Activated T-cell treated with anti-CD3 and anti-CD28 coated beads, Interleukin-2, amount 50 U/mL, for 4 hours (primary cell): ENCODE measurements at regions not wholly inside any gene's neighbourhood (a gene's known extent, or its start where the extent isn't known, plus 50 kb on each side); places are given as distances from the start of the nearest gene placed in this dataset.

Experiments used
- ATAC-seq, 2 donors: fragments of 200-7000 bp; cut with Tn5 transposase; one replicate each; pipeline ENCODE4 v1.10.0; 2021
- DNase-seq: peaks from one replicate; pipeline ENCODE4 v3.0.0-alpha.2; 2020
- H3K27me3 Mint-ChIP-seq: one replicate; pipeline ENCODE4 v1.8.0; 2021; ENCODE audit warnings: low read depth, mixed read lengths
- H3K36me3 Mint-ChIP-seq: one replicate; pipeline ENCODE4 v1.8.0; 2022; ENCODE audit warnings: mixed read lengths; ENCODE audit not compliant: insufficient read depth
- H3K4me1 Mint-ChIP-seq: one replicate; pipeline ENCODE4 v1.8.0; 2021; ENCODE audit warnings: low read depth, mixed read lengths
- H3K4me3 Mint-ChIP-seq: one replicate; pipeline ENCODE4 v1.8.0; 2021; ENCODE audit warnings: mild to moderate bottlenecking, moderate library complexity, mixed read lengths
- H3K9me3 Mint-ChIP-seq: one replicate; pipeline ENCODE4 v1.8.0; 2021; ENCODE audit warnings: mixed read lengths

DNA sequence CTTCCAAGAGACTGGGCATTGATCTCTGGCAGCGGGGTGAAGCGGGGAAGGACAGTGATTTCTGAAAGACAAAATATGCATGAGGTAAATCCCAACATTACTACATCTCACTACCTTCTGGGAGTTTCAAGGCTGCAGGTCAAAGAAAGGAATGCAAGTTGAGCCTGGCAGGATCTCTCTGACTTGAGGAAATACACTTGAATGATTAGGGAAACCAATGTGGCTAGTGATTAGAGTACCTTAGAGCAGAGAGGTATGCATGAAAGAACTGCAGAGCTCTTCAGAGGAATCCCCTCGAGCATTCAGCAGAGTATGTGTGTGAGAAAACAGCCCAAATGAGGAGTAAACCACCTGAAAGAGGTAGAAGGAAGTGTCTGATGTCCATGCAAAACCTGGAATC is 2874.1 kb upstream of the PCDH20 start:
- H3K4me3 Mint-ChIP-seq: no peak overlapping the region
- DNase-seq (no peak), ATAC-seq (no peak)
- H3K36me3 Mint-ChIP-seq: no peaks in the 10 kb centered on the region
- peaks cover 28% of the 10 kb centered on the region for H3K9me3 Mint-ChIP-seq
- no peaks in the 10 kb centered on the region for H3K4me1 Mint-ChIP-seq
- H3K27me3 Mint-ChIP-seq: no peaks in the 10 kb centered on the region

GRCh38 chr13:64283926-64284325 is 2868.3 kb upstream of the PCDH20 start:
- DNase-seq: no peak
- H3K9me3 Mint-ChIP-seq: peaks cover 25% of the 10 kb centered on the region
- no peaks in the 10 kb centered on the region for H3K27me3 Mint-ChIP-seq
- no peaks in the 10 kb centered on the region for H3K4me1 Mint-ChIP-seq
- ATAC-seq: no peak
- no peak overlapping the region for H3K4me3 Mint-ChIP-seq
- H3K36me3 Mint-ChIP-seq: no peaks in the 10 kb centered on the region

DNA sequence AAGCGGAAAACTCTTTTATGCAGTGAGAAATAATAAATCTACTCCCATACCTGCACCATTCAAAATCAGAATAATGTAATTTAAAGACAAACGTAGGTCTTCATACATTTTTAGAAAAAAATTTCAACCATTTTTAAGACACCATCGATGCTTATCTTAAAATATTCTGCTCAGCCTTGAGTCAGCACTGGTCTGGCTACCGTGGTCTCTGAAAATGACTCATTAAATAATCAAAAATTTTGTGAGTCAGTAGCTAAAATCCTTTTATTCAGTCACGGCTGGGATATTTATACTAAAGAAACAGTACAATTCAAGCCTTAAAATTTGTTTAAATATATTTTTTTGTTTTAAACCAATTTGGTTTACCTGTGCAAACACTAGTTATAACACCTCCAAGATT is 2862.8 kb upstream of the PCDH20 start:
- H3K4me1 Mint-ChIP-seq: no peaks in the 10 kb centered on the region
- no peaks in the 10 kb centered on the region for H3K36me3 Mint-ChIP-seq
- DNase-seq (no peak), ATAC-seq (no peak)
- no peaks in the 10 kb centered on the region for H3K27me3 Mint-ChIP-seq
- no peak overlapping the region for H3K4me3 Mint-ChIP-seq
- H3K9me3 Mint-ChIP-seq: peaks cover 10% of the 10 kb centered on the region

GRCh38 chr13:64277097-64277496 is 2861.4 kb upstream of the PCDH20 start:
- H3K4me3 Mint-ChIP-seq: no peak overlapping the region
- ATAC-seq (no peak), DNase-seq (no peak)
- no peaks in the 10 kb centered on the region for H3K36me3 Mint-ChIP-seq
- H3K9me3 Mint-ChIP-seq: peaks cover 9% of the 10 kb centered on the region
- no peaks in the 10 kb centered on the region for H3K27me3 Mint-ChIP-seq
- H3K4me1 Mint-ChIP-seq: no peaks in the 10 kb centered on the region

DNA sequence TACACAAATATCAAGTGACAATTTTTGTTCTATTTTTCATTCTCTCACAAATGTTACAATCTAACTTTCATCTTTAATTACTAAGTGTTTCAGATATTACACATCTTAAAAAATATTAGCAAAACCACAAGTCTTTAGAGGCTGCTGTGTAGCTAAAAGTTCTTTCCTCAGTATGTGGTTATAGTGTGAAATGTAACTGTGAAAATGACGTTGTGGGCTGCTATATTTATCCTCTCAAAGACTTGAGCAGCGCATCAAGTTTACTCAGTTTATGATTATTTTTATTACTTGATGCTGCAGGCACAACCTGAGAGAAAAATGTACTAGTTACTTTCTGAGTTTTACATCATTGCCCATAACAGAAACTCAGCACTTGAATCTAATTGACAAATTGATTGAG is 2860.6 kb upstream of the PCDH20 start:
- ATAC-seq (no peak), DNase-seq (no peak)
- Mint-ChIP-seq H3K9me3 (peaks cover 9% of the 10 kb centered on the region), H3K4me1 (no peaks in the 10 kb centered on the region), H3K4me3 (no peak overlapping the region), H3K27me3 (no peaks in the 10 kb centered on the region), H3K36me3 (no peaks in the 10 kb centered on the region)

DNA sequence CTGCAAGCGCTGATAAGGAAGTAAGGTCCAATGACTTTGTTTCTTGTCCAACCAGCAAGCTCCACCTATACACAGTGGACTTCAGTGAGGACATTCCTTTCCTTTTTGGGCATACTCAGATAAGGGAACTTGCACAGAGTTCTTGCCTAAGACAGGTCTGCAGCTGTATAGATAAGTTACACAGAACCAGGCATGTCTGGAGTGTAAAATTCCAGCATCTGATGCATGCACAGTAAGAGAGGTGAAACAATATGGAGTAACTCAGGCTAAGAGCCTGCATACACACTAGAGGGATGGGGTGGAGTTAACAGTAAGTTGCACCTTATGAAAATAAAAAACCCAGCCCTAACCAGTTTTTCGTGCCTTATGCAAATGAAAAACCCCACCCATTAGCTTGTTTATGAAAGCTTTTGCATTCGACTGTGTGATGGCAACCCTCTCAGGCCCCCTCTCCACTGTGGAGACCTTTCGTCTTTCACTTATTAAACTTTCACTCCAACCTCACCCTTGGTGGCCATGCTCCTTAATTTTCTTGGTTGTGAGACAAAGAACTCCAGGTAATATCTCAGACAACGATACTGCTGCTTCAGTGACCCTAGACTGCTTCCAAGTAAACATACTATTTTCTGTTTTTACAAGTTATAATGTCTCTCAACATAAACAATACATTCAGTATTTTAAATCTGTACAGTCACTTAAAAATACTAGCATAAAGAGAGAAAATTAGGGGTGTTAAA is 2859.0 kb upstream of the PCDH20 start:
- DNase-seq (no peak), ATAC-seq (no peak)
- no peaks in the 10 kb centered on the region for H3K36me3 Mint-ChIP-seq
- H3K4me1 Mint-ChIP-seq: no peaks in the 10 kb centered on the region
- H3K4me3 Mint-ChIP-seq: no peak overlapping the region
- no peaks in the 10 kb centered on the region for H3K27me3 Mint-ChIP-seq
- no peaks in the 10 kb centered on the region for H3K9me3 Mint-ChIP-seq

DNA sequence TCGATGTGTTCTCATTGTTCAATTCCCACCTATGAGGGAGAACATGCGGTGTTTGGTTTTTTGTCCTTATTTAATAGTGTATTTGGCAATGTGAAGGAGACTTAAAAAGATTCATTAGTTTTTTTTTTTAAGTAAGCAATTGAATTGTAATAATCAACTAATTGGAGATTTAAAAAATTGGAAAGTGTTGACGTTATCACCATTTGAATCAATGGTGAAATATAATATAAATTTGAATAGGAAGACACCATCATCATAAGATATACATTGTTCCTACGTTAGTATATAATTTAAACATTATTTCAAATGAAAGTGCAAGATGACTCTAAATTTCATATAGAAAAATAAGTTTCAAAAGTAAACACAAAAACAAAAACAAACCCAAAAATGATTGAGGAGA is 2858.1 kb upstream of the PCDH20 start:
- ATAC-seq (no peak), DNase-seq (no peak)
- H3K36me3 Mint-ChIP-seq: no peaks in the 10 kb centered on the region
- H3K27me3 Mint-ChIP-seq: no peaks in the 10 kb centered on the region
- H3K4me1 Mint-ChIP-seq: no peaks in the 10 kb centered on the region
- no peaks in the 10 kb centered on the region for H3K9me3 Mint-ChIP-seq
- no peak overlapping the region for H3K4me3 Mint-ChIP-seq

DNA sequence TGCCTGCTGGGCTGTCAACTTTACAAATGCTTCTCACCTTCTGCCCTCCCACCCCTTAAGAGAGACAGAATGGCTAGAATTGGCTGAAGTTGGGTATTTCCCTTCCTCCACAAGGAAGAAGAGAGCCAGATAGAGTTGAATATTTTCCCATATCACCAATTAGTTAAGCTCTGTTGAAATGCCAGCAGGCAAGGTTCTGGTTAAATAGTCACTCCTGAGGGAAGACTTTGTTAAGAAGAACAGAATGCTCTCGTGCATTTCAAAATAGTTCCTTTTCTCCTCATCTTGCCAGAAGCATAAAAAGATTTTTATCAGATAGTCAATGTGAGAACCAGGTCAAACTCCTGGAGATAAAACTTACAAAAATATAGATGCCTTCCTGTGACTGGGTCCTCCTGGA is 2857.0 kb upstream of the PCDH20 start:
- H3K4me1 Mint-ChIP-seq: no peaks in the 10 kb centered on the region
- no peak for ATAC-seq
- no peaks in the 10 kb centered on the region for H3K36me3 Mint-ChIP-seq
- H3K4me3 Mint-ChIP-seq: no peak overlapping the region
- H3K9me3 Mint-ChIP-seq: peaks cover under 1% of the 10 kb centered on the region
- H3K27me3 Mint-ChIP-seq: no peaks in the 10 kb centered on the region
- DNase-seq: no peak

DNA sequence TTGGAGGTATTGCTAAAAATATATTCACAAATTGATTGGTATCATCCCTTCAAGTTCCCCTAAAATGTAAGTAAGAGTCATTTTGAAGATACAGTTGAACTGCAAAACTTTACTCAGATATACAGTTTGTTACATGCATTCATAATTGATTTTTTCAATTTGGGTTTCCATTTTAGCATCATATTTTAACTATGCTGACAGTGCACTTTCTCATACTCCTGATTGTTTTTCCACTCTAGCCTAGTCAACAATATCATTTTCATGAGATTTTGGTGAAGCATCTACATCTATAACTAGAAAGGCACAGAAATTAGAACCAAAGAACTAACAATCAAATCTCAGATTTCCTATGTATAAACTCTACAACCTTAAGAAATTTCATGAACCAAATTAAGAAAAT is 2850.4 kb upstream of the PCDH20 start:
- no peak for ATAC-seq
- Mint-ChIP-seq H3K27me3 (no peaks in the 10 kb centered on the region), H3K4me3 (no peak overlapping the region), H3K36me3 (no peaks in the 10 kb centered on the region), H3K9me3 (peaks cover 16% of the 10 kb centered on the region), H3K4me1 (no peaks in the 10 kb centered on the region)
- DNase-seq: no peak

- no peaks in the 10 kb centered on the region for H3K36me3 Mint-ChIP-seq
- no peaks in the 10 kb centered on the region for H3K27me3 Mint-ChIP-seq
- ATAC-seq (no peak), DNase-seq (no peak)
- H3K4me3 Mint-ChIP-seq: no peak overlapping the region
- no peaks in the 10 kb centered on the region for H3K4me1 Mint-ChIP-seq
- peaks cover 24% of the 10 kb centered on the region for H3K9me3 Mint-ChIP-seq
Measured at GRCh38 chr13:64263285-64263684, 2847.6 kb upstream of the PCDH20 start.

DNA sequence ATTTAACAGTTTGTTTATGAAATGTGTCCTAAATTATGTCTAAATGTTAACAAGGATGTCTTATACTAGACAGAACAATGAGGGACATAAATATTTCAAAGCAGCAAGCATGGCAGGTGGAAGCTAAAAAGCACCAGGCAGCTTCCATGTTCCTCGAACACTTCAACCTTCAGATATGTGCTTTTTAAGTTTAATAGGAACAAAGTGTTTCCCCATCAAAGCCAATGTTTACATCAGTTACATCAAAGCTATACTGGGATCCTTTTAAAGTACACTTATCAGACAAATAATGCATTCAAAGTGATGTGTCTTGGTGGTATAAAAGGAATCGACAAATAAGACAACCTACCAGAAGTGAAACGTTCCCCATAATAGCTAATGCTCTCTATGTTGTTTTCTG is 2841.1 kb upstream of the PCDH20 start:
- no peak for ATAC-seq
- H3K4me3 Mint-ChIP-seq: no peak overlapping the region

GRCh38 chr13:64255988-64256387 is 2840.3 kb upstream of the PCDH20 start:
- Mint-ChIP-seq H3K36me3 (no peaks in the 10 kb centered on the region), H3K4me3 (no peak overlapping the region), H3K9me3 (peaks cover 29% of the 10 kb centered on the region), H3K4me1 (no peaks in the 10 kb centered on the region), H3K27me3 (no peaks in the 10 kb centered on the region)
- DNase-seq (no peak), ATAC-seq (no peak)

More for the DNA sequence above, 2841.1 kb upstream of the PCDH20 start:
- no peaks in the 10 kb centered on the region for H3K36me3 Mint-ChIP-seq
- DNase-seq: no peak
- H3K27me3 Mint-ChIP-seq: no peaks in the 10 kb centered on the region
- H3K9me3 Mint-ChIP-seq: peaks cover 29% of the 10 kb centered on the region
- no peaks in the 10 kb centered on the region for H3K4me1 Mint-ChIP-seq

DNA sequence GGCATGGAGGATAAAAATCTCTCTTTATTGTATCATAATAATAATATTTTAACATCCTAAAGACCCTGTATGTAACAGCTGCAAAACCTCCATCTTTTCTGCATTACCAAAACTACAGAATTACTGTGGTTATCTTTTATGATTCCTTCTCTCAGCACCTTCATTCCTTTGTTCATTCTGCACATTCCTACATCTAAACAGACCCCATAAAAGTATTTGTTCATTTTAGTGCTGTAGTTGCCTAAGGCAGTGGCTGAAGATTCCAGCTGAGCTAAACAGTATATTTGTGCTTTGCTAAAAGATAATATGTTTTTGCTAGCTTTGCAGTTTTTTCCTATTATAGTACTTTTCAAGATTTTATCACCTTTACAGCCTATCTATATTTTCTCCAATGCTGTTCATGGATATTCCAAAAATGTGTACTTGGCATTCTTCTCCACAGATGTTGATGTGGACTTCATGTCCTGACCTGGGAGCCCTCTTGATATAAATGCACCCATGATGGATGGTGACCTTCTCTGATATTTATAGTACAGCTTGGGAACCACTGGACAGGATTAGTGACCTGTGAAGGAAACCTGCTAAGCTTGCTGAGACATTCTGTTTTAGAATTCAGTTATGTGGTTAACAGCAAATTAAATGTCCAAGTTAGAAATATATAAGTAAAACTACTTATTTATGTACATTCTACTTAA is 2832.9 kb upstream of the PCDH20 start:
- H3K27me3 Mint-ChIP-seq: no peaks in the 10 kb centered on the region
- H3K4me1 Mint-ChIP-seq: no peaks in the 10 kb centered on the region
- ATAC-seq: no peak
- no peak for DNase-seq
- H3K4me3 Mint-ChIP-seq: no peak overlapping the region
- peaks cover 32% of the 10 kb centered on the region for H3K9me3 Mint-ChIP-seq
- no peaks in the 10 kb centered on the region for H3K36me3 Mint-ChIP-seq

DNA sequence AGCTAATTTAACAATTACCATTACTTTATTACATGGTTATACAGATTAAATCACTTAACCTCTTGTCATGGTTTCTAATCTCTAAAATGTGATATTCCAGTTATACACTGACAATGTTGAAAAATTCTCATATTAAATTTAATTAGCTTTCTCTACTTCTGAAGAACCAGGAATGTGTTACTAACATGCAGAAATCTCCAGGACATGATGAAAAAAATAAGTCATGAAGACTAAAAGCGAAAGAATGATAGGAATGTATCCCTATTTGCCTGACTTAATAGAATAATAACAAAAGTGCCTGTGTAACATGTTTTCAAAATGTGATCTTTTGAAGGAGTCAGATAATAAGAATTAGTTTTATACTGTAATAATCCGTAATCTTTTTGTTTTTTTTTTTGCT is 2823.7 kb upstream of the PCDH20 start:
- Mint-ChIP-seq H3K4me3 (no peak overlapping the region), H3K9me3 (peaks cover 8% of the 10 kb centered on the region), H3K4me1 (no peaks in the 10 kb centered on the region), H3K27me3 (no peaks in the 10 kb centered on the region), H3K36me3 (no peaks in the 10 kb centered on the region)
- ATAC-seq (no peak), DNase-seq (no peak)

DNA sequence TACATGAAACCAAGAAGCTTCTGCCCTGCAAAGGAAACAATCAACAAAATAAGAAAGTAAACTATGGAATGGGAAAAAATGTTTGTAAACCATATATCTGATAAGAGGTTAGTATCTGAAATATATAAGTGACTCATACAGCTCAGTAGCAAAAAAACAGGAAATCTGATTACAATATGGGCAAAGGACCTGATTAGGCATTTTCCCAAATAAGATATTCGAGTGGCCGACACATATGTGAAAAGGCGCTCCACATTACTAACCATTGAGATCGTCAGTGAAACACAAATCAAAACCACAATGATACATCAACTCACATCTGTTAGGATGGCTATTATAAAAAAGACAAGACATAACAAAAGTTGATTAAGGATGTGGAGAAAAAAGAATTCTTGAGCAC is 2818.6 kb upstream of the PCDH20 start:
- no peaks in the 10 kb centered on the region for H3K27me3 Mint-ChIP-seq
- H3K36me3 Mint-ChIP-seq: no peaks in the 10 kb centered on the region
- H3K4me3 Mint-ChIP-seq: no peak overlapping the region
- no peaks in the 10 kb centered on the region for H3K4me1 Mint-ChIP-seq
- DNase-seq (no peak), ATAC-seq (no peak)
- H3K9me3 Mint-ChIP-seq: peaks cover 9% of the 10 kb centered on the region
